ENCODE measurements at regions not wholly inside any gene's neighbourhood (a gene's known extent, or its start where the extent isn't known, plus 50 kb on each side); places are given as distances from the start of the nearest gene placed in this dataset.
"Not testable (repeated sequence)": the region's sequence is repeated elsewhere in the genome, so short reads cannot be mapped to it uniquely, and the experiment has no call there.

- FAIRE-seq = no peak
Observed at GRCh38 chrX:95218976-95219375, 1465.7 kb upstream of the DIAPH2 start.

GRCh38 chrX:95248386-95248785, 1436.3 kb upstream of the DIAPH2 start:
- FAIRE-seq = no peak

- FAIRE-seq = no peak
Observed at GRCh38 chrX:95290455-95290854, 1394.2 kb upstream of the DIAPH2 start.

GRCh38 chrX:95291561-95291960, 1393.1 kb upstream of the DIAPH2 start:
- FAIRE-seq = no peak

- FAIRE-seq = no peak
Observed at GRCh38 chrX:95318882-95319281, 1365.8 kb upstream of the DIAPH2 start.

GRCh38 chrX:95325185-95325584, 1359.5 kb upstream of the DIAPH2 start:
- FAIRE-seq = no peak

- no peak for FAIRE-seq
Observed at GRCh38 chrX:95330292-95330691, 1354.3 kb upstream of the DIAPH2 start.

GRCh38 chrX:95332530-95332929, 1352.1 kb upstream of the DIAPH2 start:
- FAIRE-seq = no peak

- FAIRE-seq = peak; percentile 77
Observed at GRCh38 chrX:95346856-95347255, 1337.8 kb upstream of the DIAPH2 start.

GRCh38 chrX:95350774-95351488, 1333.7 kb upstream of the DIAPH2 start:
- no peak for FAIRE-seq

- FAIRE-seq = no peak
Observed at GRCh38 chrX:95367286-95367685, 1317.4 kb upstream of the DIAPH2 start.

GRCh38 chrX:95382799-95383198, 1301.8 kb upstream of the DIAPH2 start:
- no peak for FAIRE-seq

- FAIRE-seq = no peak
Observed at GRCh38 chrX:95383778-95384177, 1300.9 kb upstream of the DIAPH2 start.

GRCh38 chrX:95427389-95427788, 1257.3 kb upstream of the DIAPH2 start:
- no peak for FAIRE-seq

GRCh38 chrX:95435198-95435597, 1249.4 kb upstream of the DIAPH2 start:
- no peak for FAIRE-seq

GRCh38 chrX:95441836-95442235, 1242.8 kb upstream of the DIAPH2 start:
- no peak for FAIRE-seq

GRCh38 chrX:95484781-95485180, 1199.9 kb upstream of the DIAPH2 start:
- no peak for FAIRE-seq

- FAIRE-seq = no peak
Observed at GRCh38 chrX:95505721-95506120, 1178.9 kb upstream of the DIAPH2 start.

GRCh38 chrX:95509474-95509873, 1175.2 kb upstream of the DIAPH2 start:
- FAIRE-seq = no peak

- FAIRE-seq = not testable (repeated sequence)
Observed at GRCh38 chrX:95524018-95524417, 1160.6 kb upstream of the DIAPH2 start.

- FAIRE-seq = no peak
Observed at GRCh38 chrX:95536111-95536510, 1148.5 kb upstream of the DIAPH2 start.

- FAIRE-seq = no peak
Observed at GRCh38 chrX:95536661-95537060, 1148.0 kb upstream of the DIAPH2 start.

GRCh38 chrX:95539041-95539440, 1145.6 kb upstream of the DIAPH2 start:
- FAIRE-seq = no peak

GRCh38 chrX:95549552-95549951, 1135.1 kb upstream of the DIAPH2 start:
- FAIRE-seq = not testable (repeated sequence)

- FAIRE-seq = no peak
Observed at GRCh38 chrX:95585321-95585720, 1099.3 kb upstream of the DIAPH2 start.

Measured in endometrium (tissue), 2 donors.